ENCODE measurements at regions not wholly inside any gene's neighbourhood (a gene's known extent, or its start where the extent isn't known, plus 50 kb on each side); places are given as distances from the start of the nearest gene placed in this dataset.

- no TSS peak for BruUV-seq (replicated peaks)
- H3K27me3 Mint-ChIP-seq (ENCODE audit: insufficient read depth, unreplicated experiment): no peaks in the 10 kb centered on the region
These were observed 88.0 kb upstream of the KCNK12 start for GRCh38 chr2:47658646-47659320.

GRCh38 chr2:47657886-47658489, 87.2 kb upstream of the KCNK12 start:
- intact Hi-C loops (cut with micrococcal nuclease; ENCODE audit: unreplicated experiment): loop anchor here (10.0 kb wide), 1 partner anchor 107 kb away; no protein-coding TSS in a partner anchor
- DNase-seq: no peak
- POLR2A ChIA-PET: no interaction called here
- no peaks in the 10 kb centered on the region for H3K27me3 ChIP-seq (replicated peaks; ENCODE audit: control insufficient read depth, insufficient read depth, low read length)
- H3K36me3 ChIP-seq (ENCODE audit: control insufficient read depth, insufficient read depth, low read length): no peaks in the 10 kb centered on the region
- no peaks in the 10 kb centered on the region for H3K9me3 ChIP-seq
- no peak overlapping the region for H3K4me3 Mint-ChIP-seq (ENCODE audit: unreplicated experiment)
- H3K27me3 Mint-ChIP-seq (ENCODE audit: insufficient read depth, unreplicated experiment): no peaks in the 10 kb centered on the region
- H3K27ac Mint-ChIP-seq (ENCODE audit: unreplicated experiment): no peak overlapping the region
- no peaks in the 10 kb centered on the region for H3K4me1 Mint-ChIP-seq (ENCODE audit: low read depth, unreplicated experiment)
- H3K9me3 Mint-ChIP-seq (ENCODE audit: unreplicated experiment): no peaks in the 10 kb centered on the region
- H3K36me3 Mint-ChIP-seq (ENCODE audit: insufficient read depth, unreplicated experiment): peaks cover 6% of the 10 kb centered on the region
- CTCF ChIA-PET: no interaction called here
- BruUV-seq (replicated peaks): no TSS peak
- no peak for TF ChIP-seq CTCF (IDR thresholded peaks at IDR 0.05; ENCODE audit: insufficient read depth in 1 of 2, low read depth in 1 of 2, low read length in 1 of 2, severe bottlenecking in 1 of 2, unreplicated experiment in 1 of 2)
- H3K4me1 ChIP-seq: peaks cover 7% of the 10 kb centered on the region; the same call in 1 of the 2 replicates
- H3K4me3 ChIP-seq (ENCODE audit: low read depth, low read length): no peak overlapping the region

More at GRCh38 chr2:47658646-47659320, 88.0 kb upstream of the KCNK12 start:
- Histone ChIP-seq H3K36me3 (ENCODE audit: control insufficient read depth, insufficient read depth, low read length) (no peaks in the 10 kb centered on the region), H3K9me3 (no peaks in the 10 kb centered on the region), H3K27me3 (replicated peaks; ENCODE audit: control insufficient read depth, insufficient read depth, low read length) (no peaks in the 10 kb centered on the region), H3K4me3 (ENCODE audit: low read depth, low read length) (no peak overlapping the region), H3K4me1 (peaks cover 7% of the 10 kb centered on the region; the same call in 1 of the 2 replicates)
- Mint-ChIP-seq H3K36me3 (ENCODE audit: insufficient read depth, unreplicated experiment) (peaks cover 6% of the 10 kb centered on the region), H3K27ac (ENCODE audit: unreplicated experiment) (no peak overlapping the region), H3K4me1 (ENCODE audit: low read depth, unreplicated experiment) (no peaks in the 10 kb centered on the region), H3K4me3 (ENCODE audit: unreplicated experiment) (no peak overlapping the region), H3K9me3 (ENCODE audit: unreplicated experiment) (no peaks in the 10 kb centered on the region)
- DNase-seq: no peak
- CTCF ChIA-PET: no interaction called here
- POLR2A ChIA-PET: no interaction called here
- intact Hi-C loops (cut with micrococcal nuclease; ENCODE audit: unreplicated experiment): loop anchor here (10.0 kb wide), 1 partner anchor 106 kb away; no protein-coding TSS in a partner anchor
- TF ChIP-seq CTCF (IDR thresholded peaks at IDR 0.05; ENCODE audit: insufficient read depth in 1 of 2, low read depth in 1 of 2, low read length in 1 of 2, severe bottlenecking in 1 of 2, unreplicated experiment in 1 of 2): no peak

GRCh38 chr2:47656715-47657600, 86.2 kb upstream of the KCNK12 start:
- intact Hi-C loops (cut with micrococcal nuclease; ENCODE audit: unreplicated experiment): loop anchor here (10.0 kb wide), 1 partner anchor 108 kb away; no protein-coding TSS in a partner anchor
- no peak for DNase-seq
- no peaks in the 10 kb centered on the region for H3K4me1 Mint-ChIP-seq (ENCODE audit: low read depth, unreplicated experiment)
- no peak overlapping the region for H3K4me3 Mint-ChIP-seq (ENCODE audit: unreplicated experiment)
- Histone ChIP-seq H3K27me3 (replicated peaks; ENCODE audit: control insufficient read depth, insufficient read depth, low read length) (no peaks in the 10 kb centered on the region), H3K36me3 (ENCODE audit: control insufficient read depth, insufficient read depth, low read length) (no peaks in the 10 kb centered on the region), H3K4me3 (ENCODE audit: low read depth, low read length) (no peak overlapping the region), H3K4me1 (peaks cover 7% of the 10 kb centered on the region; the same call in 1 of the 2 replicates), H3K9me3 (no peaks in the 10 kb centered on the region)
- BruUV-seq (replicated peaks): no TSS peak
- H3K36me3 Mint-ChIP-seq (ENCODE audit: insufficient read depth, unreplicated experiment): peaks cover 6% of the 10 kb centered on the region
- TF ChIP-seq CTCF (IDR thresholded peaks at IDR 0.05; ENCODE audit: insufficient read depth in 1 of 2, low read depth in 1 of 2, low read length in 1 of 2, severe bottlenecking in 1 of 2, unreplicated experiment in 1 of 2): no peak
- CTCF ChIA-PET: no interaction called here
- POLR2A ChIA-PET: no interaction called here
- no peaks in the 10 kb centered on the region for H3K27me3 Mint-ChIP-seq (ENCODE audit: insufficient read depth, unreplicated experiment)
- no peak overlapping the region for H3K27ac Mint-ChIP-seq (ENCODE audit: unreplicated experiment)
- no peaks in the 10 kb centered on the region for H3K9me3 Mint-ChIP-seq (ENCODE audit: unreplicated experiment)
